GM12891 (cell line): ENCODE measurements at regions not wholly inside any gene's neighbourhood (a gene's known extent, or its start where the extent isn't known, plus 50 kb on each side); places are given as distances from the start of the nearest gene placed in this dataset.

Source experiments
- PAX5 ChIP-seq: IDR thresholded peaks from 2 replicates; pipeline ENCODE4 v1.6.1; 2011; ENCODE audit warnings: low read length, moderate library complexity, mild to moderate bottlenecking; ENCODE audit not compliant: insufficient read depth, severe bottlenecking
- POLR2A ChIP-seq: IDR thresholded peaks from 2 replicates; pipeline ENCODE4 v1.6.1; 2011; ENCODE audit warnings: low read depth, low read length, control low read depth
- POLR2AphosphoS5 ChIP-seq: IDR thresholded peaks from 2 replicates; pipeline ENCODE4 v1.6.1; 2011; ENCODE audit warnings: low read depth, low read length, control low read depth
- POU2F2 ChIP-seq: IDR thresholded peaks from 2 replicates; pipeline ENCODE4 v1.6.1; 2011; ENCODE audit warnings: low read depth, mild to moderate bottlenecking, control low read depth, low read length, moderate library complexity
- SPI1 ChIP-seq: IDR thresholded peaks from 2 replicates; pipeline ENCODE4 v1.6.1; 2011; ENCODE audit warnings: low read depth, low read length, control low read depth
- TAF1 ChIP-seq: IDR thresholded peaks from 2 replicates; pipeline ENCODE4 v1.6.1; 2011; ENCODE audit warnings: low read depth, low read length, control low read depth

- TF ChIP-seq TAF1 (no peak), POLR2A (no peak), POLR2AphosphoS5 (no peak), POU2F2 (no peak), SPI1 (no peak), PAX5 (no peak)
These were observed 297.4 kb upstream of the MGAT5 start for GRCh38 chr2:133956434-133956935.
